Left renal cortex interstitium (tissue), 4 donors: ENCODE measurements at regions not wholly inside any gene's neighbourhood (a gene's known extent, or its start where the extent isn't known, plus 50 kb on each side); places are given as distances from the start of the nearest gene placed in this dataset.

Experiments used
- DNase-seq, 4 donors: peaks; one replicate each; pipeline ENCODE4 v3.0.0-alpha.2; 2013; ENCODE audit warnings: low read depth in 4 of 4, low spot score in 2 of 4, missing footprints in 1 of 4

DNA sequence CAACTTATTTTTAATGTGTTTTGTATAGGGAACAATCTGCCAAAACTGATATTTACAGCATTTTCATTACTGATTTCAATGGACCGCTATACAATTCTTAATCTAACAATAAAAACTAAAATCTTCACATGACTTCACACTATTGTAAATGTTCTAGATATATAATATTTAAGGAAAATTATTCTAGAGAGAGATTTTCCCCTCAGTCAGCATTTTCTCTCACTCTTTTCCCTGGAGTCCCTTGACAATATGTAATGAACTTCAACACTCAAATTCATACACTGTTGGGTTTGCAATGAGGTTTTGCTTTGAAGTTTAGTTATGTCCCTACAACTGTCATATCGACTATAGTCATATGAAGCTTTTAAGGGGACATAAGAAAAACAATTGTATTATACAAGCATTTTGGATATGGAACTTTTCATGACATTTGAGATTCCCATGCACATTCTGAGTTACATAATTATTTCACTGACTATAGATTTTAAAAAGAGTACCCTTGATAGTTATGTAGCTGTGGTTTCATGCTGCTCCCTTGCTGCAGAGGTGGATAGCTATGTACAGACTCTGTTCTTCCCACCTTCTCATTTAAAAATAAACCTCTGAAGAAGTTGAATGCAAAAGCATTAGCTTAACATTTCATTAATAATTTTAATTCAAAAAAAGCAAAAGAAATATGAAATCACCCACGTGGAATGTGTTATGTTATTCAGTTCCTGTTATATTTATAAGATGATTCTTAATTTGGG, 338.5 kb downstream of the AKAIN1 start:
- DNase-seq, result no peak

DNA sequence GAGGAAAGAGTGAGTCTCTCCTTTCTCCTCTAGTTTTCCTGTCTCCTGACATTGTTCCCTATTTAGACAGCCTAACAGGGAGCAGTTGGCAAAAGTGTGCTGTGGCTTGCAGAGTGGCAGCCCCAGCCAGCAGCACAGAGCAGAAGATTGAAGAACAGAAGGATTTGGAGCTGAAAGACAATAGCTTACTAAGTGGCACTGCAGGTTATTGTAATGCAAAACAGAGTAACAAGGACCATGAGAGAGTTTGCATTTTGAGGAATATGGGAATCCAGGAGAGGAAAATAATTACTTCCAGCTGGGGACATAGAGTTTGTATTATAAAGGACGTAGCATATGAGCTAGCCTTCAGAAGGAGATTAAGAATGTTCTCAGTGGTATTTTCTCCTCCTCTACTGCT, 342.4 kb downstream of the AKAIN1 start:
- no peak for DNase-seq

DNA sequence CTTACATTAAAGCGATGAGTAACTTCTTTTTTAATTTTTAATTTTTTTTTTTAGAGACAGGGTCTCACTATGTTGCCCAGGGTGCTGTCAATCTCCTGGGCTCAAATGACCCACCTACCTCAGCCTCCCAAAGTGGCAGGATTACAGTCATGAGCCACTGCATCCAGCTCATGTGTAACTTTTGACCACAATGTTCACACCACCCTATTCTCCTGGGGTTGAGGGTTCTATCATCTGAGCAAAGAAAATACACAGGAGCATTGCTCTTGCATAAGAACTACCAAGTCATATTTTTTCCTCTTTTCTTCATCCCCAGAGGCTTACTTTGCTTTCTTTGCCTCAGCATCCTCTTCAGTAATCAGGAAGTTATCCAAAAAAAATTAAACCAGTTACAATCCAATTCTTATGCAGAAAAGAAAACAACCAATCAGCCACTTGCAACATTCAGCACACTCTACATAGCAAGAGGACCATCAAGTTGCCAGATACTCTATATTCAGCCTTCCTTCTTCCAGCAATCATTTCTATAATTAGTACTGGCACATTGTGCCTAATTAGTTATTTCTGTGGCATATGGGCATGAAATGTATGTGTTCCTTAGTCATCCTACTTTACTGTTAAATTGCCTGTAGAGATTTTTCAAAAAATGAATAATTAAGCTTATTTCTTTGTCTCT, 345.6 kb downstream of the AKAIN1 start:
- no peak for DNase-seq

DNA sequence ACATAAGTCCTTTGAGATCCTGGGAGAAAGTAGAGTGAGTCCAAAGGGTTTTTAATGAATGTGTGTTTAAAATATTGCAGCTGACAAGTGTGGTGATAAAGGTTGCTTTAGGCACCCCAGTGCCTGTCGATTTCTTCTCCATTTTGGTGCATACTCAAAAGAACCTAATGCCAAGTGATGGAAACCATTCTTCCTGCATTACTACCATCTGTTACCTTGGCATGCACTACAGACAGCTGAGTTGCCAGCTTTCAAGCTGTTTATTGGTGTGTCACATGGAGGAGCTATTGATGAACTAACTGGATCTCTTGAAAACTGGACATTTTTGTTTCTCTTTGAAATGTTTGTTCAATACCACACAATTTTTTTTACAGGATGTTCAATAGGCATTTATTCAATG, 350.0 kb downstream of the AKAIN1 start:
- DNase-seq, result no peak

DNA sequence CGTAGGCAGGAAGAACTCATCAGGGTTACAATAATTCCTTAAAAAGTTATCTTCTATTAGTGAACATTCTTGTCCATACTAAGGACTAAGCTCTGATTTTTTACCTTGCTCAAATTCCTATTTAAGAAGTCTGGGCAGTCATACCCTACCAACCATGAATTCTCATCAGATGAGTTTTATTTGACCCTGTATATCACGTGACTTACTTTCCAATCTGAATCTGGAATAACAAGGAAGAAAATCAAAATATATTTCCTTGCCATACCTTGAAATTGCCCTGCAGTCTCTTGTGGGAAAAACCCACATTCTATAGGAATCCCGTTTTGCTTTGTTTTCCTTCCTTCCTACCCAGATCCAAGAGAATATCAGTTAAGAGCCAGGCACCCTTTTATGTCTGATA, 352.7 kb downstream of the AKAIN1 start:
- no peak for DNase-seq

DNA sequence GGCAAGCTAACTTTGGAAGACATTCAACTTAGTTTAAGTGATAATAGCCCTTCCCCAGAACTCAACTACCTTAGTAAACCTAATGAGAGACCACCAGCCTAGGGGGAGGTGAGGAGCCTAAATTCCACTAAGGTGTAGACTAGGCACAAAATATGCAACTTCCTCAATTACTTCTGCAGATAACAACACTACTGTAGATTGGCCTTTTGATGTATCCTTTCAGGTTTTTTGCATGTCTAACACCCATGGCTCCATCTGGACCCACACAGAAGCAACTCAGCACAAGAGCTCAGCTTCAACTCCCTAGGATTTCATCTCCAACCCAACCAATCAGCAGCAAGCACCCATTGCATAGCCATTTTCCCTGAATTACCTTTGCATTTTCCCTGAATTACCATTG, 353.3 kb downstream of the AKAIN1 start:
- no peak for DNase-seq

DNA sequence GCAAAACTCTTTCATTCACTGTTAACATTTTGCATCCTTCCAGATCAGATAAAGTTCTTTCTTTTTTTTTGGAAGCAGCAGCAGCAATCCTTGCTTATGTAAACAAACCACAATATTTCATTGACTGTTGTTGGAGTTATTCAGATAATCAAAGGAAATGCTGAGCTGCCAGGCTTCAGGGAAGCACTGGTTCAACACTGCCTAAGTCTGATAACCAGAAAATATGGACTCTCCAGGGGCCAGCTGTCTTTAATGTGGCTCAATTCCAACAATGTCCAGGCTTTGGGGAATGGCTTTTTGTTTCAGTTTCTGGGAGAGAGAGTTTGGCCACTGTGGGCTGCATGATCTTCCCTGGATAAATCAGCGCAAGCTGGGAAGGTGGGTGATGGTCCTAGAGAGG, 354.3 kb downstream of the AKAIN1 start:
- no peak for DNase-seq

DNA sequence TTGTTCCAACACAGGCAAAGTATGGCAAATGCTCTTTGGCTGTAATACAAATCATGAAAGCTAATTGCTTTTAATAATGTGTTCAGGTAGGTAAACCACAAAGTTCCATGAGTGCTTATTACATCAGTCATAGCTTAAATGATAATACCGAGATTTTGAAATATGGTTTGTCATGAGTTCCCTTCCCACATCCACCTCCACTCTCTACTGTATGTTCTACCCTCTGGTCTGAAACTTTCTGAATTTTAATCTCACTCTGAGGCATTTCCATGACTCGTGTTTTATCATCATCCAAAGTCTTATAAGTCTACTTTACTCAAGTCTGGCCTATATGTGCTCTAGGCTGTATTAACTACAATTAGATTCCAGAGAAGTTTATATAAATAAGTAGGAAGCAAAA, 354.8 kb downstream of the AKAIN1 start:
- no peak for DNase-seq

DNA sequence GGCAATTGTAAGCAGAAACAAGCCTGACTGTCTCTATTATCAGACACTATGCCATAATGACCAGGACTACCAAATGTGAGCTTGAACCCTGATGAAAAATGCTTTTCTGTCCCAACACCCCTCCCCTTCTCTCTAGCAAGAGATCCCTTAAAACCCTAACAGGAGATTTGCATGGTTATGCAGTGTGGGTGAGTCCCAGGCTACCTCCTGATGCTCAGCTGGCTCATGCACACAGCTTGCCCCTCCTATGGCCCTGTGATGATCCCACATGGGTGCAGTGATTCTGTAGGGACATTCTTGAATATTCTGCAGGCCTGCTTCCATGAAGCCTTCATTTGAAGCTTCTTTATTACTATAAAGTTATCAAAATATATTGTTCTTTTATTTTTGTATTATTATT, 357.4 kb downstream of the AKAIN1 start:
- no peak for DNase-seq

DNA sequence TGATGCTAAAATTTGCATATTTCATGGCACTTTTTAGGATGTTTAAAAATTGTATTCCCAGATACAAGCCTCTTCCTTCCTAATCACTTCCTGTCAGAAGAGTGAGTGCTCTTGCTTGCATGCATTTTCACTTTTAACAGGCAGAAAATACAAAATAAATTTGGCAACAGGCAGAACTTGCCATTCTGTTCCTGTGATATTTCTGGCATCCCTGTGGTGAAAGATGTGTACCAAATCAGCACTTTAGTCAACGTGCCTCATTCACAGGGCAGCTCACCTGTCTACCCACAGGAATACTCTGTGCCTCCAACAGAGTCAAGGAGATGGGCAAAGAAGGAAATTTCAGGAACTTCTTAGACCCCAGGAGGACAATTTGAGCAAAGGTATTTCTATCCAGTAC, 360.9 kb downstream of the AKAIN1 start:
- DNase-seq, result no peak

DNA sequence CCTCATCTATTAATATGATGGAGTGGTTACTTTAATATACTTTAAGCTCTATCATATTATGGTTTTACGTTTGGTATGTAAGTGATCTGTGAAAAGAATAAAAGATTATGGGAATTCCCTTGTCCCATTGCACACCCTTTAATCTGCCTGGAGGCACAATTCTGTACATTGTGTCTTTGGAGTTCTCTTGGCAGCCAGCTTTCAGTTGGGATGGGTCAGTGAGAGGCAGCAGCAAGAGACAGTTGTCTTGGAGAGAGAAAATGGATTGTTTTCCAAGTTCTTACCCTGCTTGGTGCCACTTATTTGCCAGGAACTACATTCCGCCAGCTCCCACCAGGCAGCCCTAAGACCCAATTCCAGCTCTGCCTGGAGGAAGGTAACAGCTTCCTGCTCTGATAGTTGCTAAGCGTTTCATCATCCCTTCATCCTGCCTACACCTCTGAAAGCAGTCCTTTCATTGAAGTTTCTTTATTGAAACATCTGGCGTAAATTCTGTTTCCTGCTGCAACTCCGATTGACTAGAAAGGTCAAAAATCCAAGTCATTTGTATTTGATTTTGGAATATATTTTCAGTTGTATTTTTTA, 365.2 kb downstream of the AKAIN1 start:
- no peak for DNase-seq

DNA sequence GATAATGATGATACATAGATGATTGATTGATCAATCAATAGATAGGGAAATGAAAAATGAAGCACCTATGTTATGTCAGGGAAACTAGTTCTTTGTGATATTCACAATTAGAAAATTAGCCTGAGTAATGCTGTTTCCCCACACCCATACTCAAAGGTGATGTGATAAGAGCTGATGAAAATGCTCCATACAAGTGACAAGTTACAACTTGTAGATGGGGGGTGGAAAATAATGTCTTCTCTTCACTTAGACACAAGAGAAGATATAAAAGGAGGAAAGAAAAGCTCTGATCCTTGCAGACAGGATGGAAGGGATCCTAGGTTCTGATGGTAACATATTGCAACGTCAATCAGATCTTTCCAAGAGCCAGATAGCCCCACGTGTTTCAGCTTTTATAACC, 365.9 kb downstream of the AKAIN1 start:
- DNase-seq, result no peak

DNA sequence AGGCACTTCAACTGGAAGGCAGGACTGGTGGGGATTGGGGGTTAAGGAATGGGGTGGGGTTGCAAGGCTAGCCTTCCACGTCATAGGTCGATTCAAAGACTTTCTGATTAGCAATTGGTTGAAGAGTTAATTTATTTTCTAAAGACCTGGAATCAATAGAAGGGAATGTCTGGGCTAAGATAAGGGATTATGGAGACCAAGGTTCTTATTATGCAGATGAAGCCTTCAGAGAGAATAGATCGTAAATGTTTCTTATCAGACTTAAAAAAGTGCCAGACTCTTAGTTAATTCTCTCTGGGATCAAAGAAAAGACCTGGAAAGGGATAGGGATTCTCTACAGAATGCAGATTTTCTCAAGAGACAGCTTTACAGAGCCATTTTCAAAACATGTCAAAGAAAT, 368.0 kb upstream of the DLGAP1 start:
- DNase-seq, result no peak

DNA sequence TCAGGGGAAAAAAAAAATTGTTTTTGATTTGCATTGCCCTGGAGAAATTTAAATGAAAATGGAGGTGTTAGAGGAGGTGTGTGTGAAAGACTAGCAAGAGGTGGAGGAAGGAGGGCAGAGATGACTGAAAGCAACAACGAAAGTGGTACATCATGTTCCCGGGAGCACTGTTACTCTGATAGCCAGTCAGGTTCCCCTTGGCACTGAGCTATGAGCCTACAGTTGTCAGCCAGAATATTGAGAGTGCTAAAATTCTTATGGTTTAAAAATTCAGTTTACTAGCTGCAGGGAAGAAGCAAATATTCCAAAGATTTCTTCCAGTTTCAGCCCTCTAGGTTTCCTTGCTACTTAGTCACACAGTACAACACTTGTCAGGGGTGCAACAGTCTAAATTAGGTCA, 366.7 kb upstream of the DLGAP1 start:
- no peak for DNase-seq

DNA sequence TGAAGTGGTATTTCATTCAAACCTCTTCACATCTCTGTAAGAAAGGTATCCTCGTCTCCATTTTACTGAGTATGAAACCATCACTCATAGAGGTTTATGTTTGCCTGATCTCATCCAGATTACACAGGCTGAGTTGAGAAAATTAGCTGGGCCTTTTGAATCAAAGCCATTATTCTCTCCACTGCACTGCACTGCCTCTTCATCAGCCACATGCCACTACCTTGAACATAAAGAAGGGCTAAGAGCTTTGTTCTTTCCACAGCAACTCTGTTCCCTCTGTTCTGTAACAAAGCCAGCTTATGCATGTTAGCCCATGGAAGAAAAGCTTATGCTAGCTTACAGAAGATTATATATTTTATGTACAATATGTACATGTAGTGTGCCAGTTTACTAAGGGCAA, 362.6 kb upstream of the DLGAP1 start:
- DNase-seq, result no peak

DNA sequence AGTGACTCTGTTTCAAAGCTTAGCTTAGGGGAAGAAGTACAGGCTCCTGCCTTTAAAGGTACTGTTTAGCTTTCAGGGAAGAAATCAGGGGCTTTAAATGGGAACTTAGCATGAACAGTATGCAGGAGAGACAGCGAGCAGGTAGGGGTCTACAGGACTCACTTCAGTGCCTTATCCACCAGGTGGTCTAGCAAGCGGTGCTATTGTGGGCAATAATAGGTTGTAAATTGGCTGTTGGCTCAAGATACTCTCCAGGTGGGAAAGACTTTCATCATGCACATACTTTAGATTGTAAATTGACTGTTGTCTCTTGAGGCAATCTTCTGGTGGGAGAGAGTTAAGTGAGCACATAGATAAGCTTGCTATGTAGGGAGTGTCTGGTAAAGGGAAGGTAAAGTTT, 358.6 kb upstream of the DLGAP1 start:
- no peak for DNase-seq

DNA sequence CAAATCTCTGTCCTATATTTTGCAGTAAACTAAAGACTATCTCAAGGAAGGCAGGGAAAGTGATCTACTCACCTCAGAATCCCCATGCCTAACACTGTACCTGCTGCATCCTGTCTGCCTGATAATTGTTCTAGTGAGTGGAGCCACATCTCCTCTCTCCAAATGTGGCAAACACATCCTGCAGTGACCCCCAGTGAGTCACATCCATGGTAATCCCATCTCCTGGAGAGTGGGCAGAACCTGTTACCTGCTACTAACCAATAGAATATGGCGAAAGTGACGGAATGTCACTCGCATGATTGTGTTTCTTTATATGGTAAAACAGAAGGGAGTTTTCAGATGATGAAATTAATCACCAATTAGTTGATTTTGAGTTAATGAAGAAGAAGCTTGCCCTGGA, 353.8 kb upstream of the DLGAP1 start:
- no peak for DNase-seq

DNA sequence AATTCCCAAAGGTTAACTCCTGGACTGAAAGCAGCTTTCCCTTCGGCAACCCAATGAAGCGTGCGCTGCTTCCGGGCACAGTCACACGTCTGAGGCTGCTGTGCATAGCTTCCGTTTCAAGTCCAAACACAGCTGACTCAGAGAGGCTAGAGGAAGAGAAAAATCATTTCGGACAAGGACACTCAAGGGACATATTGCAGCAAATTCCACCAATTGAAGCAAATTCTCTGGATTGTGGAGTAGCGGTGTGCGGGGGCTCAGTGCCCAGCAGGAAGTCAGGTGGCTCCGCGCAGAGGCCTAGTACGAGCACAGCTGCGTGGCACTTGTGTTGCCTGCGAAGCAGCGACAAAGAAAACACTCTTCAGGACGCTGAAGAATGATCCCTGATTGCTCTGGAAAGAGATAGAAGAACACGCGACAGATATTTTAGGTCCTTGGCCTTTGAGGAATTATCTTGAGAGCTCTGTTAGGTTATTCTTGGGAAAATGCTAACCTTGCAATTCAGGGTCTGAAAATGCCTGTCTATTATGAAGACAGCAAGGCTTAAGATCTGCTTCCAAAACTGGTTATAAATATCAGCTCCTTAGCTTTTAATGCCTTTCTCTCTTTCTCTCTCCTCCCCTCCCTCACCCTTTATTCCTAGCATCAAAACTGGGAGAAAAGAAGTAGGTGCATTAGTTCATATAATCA, 352.6 kb upstream of the DLGAP1 start:
- DNase-seq, result no peak

DNA sequence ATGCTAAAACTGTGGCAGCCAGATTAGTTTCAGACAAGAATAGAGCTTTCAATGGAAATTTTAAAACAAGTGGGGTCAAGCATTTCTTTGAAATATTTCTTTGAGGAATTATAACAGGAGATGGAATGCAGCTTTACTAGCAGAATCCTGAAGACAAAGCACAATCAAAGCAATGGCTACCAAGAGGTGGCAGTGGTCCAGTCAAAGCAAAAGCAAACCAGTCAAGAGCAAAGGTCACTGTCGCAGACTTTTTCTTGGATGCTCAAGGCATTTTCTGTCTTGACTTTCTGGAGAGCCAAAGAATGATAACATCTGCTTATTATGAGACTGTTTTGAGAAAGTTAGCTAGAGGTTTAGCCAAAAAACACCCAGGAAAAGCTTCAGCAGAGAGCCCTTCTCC, 351.2 kb upstream of the DLGAP1 start:
- DNase-seq, result no peak

DNA sequence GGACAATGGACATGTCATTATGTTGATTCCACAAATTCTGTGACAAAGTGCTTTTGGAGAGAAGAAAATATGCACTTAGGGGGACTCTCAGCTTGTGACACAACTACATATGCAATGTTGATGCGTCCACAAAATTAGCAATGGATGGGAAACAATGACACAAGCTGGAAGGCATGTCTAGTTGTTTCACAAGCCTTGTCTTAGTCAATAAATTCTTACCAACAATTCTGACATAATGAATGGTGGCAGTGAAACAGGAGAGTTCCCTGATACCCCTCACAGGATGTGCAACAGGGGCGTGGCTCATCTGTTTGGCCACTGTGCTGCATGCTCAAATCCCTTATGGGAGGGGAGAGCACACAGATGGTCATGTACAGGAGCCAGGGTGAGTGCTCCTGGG, 347.2 kb upstream of the DLGAP1 start:
- DNase-seq, result no peak

DNA sequence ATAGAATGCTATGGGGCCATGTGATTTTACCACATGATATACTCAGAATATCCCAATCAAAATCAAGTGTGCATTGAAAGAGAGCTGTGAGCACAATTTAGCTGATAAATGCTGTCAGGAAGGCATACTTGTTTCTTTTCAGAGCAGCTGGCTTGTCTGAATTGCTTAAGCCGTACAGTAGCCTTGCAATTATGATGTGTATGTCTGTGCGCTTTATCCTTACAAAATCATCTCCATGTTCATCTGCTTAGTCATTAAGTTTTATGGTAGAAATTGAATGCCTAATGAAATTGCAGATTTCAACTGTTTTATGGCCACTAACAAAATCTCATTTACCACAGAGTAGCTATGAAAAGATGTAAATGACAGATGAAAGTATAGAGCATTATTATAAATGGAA, 346.0 kb upstream of the DLGAP1 start:
- no peak for DNase-seq
